MM.1S (cell line): ENCODE measurements at regions not wholly inside any gene's neighbourhood (a gene's known extent, or its start where the extent isn't known, plus 50 kb on each side); places are given as distances from the start of the nearest gene placed in this dataset.

Experiments
- DNase-seq: peaks from one replicate; pipeline ENCODE4 v3.0.0-alpha.2; 2015
- H2AFZ ChIP-seq: fragments of 300-600 bp; sonication (generic); 2 replicates; pipeline ENCODE4 v1.6.0; 2016; ENCODE audit warnings: antibody characterized with exemption, low read length
- H3F3A ChIP-seq: fragments of 300-600 bp; sonication (generic); 2 replicates; pipeline ENCODE4 v1.6.1; 2016; ENCODE audit warnings: mild to moderate bottlenecking, antibody characterized with exemption, low read length, moderate library complexity, mixed read lengths; ENCODE audit not compliant: insufficient read depth
- H3K27ac ChIP-seq: fragments of 300-600 bp; sonication (generic); 2 replicates; pipeline ENCODE4 v1.5.1; 2016; ENCODE audit warnings: mild to moderate bottlenecking, low read length
- H3K27me3 ChIP-seq: fragments of 300-600 bp; sonication (generic); replicated peaks from 2 replicates; pipeline ENCODE4 v1.6.0; 2016; ENCODE audit warnings: low read length; ENCODE audit not compliant: insufficient read depth
- H3K36me3 ChIP-seq: fragments of 300-600 bp; sonication (generic); replicated peaks from 2 replicates; pipeline ENCODE4 v1.6.1; 2016; ENCODE audit warnings: mild to moderate bottlenecking, low read length, mixed read lengths; ENCODE audit not compliant: insufficient read depth
- H3K4me1 ChIP-seq: fragments of 300-600 bp; sonication (generic); 2 replicates; pipeline ENCODE4 v1.6.1; 2016; ENCODE audit warnings: low read length, mixed read lengths
- H3K4me2 ChIP-seq: fragments of 300-600 bp; sonication (generic); 2 replicates; pipeline ENCODE4 v1.6.0; 2016; ENCODE audit warnings: low read depth, low read length
- H3K4me3 ChIP-seq: fragments of 300-600 bp; sonication (generic); 2 replicates; pipeline ENCODE4 v1.5.1; 2016; ENCODE audit warnings: low read length, mixed read lengths
- H3K79me2 ChIP-seq: fragments of 300-600 bp; sonication (generic); 2 replicates; pipeline ENCODE4 v1.6.1; 2016; ENCODE audit warnings: mixed run types, low read length, mixed read lengths
- H3K9ac ChIP-seq: fragments of 300-600 bp; sonication (generic); 2 replicates; pipeline ENCODE4 v1.6.1; 2016; ENCODE audit warnings: low read length, mixed read lengths
- H3K9me2 ChIP-seq: fragments of 300-600 bp; sonication (generic); replicated peaks from 2 replicates; pipeline ENCODE4 v1.6.1; 2016; ENCODE audit warnings: mild to moderate bottlenecking, low read length, mixed read lengths; ENCODE audit not compliant: insufficient read depth
- H3K9me3 ChIP-seq: fragments of 300-600 bp; sonication (generic); replicated peaks from 2 replicates; pipeline ENCODE4 v1.6.1; 2016; ENCODE audit warnings: mild to moderate bottlenecking, low read length, mixed read lengths; ENCODE audit not compliant: insufficient read depth
- H4K20me1 ChIP-seq: fragments of 300-600 bp; sonication (generic); 2 replicates; pipeline ENCODE4 v1.6.1; 2016; ENCODE audit warnings: mild to moderate bottlenecking, low read length, moderate library complexity, mixed read lengths; ENCODE audit not compliant: insufficient read depth
- CTCF ChIP-seq: fragments of 300-600 bp; sonication (generic); IDR thresholded peaks from 2 replicates; pipeline ENCODE4 v1.5.1; 2016; ENCODE audit warnings: antibody characterized with exemption, low read length, mixed read lengths
- EZH2 ChIP-seq: fragments of 300-600 bp; sonication (generic); optimal IDR thresholded peaks from 2 replicates; pipeline ENCODE3; 2017; ENCODE audit warnings: low read depth, mild to moderate bottlenecking, antibody characterized with exemption, low read length, mixed read lengths
- EZH2phosphoT487 ChIP-seq: fragments of 300-600 bp; sonication (generic); IDR thresholded peaks from 2 replicates; pipeline ENCODE4 v1.6.1; 2018; ENCODE audit warnings: antibody characterized with exemption, low read length

DNA sequence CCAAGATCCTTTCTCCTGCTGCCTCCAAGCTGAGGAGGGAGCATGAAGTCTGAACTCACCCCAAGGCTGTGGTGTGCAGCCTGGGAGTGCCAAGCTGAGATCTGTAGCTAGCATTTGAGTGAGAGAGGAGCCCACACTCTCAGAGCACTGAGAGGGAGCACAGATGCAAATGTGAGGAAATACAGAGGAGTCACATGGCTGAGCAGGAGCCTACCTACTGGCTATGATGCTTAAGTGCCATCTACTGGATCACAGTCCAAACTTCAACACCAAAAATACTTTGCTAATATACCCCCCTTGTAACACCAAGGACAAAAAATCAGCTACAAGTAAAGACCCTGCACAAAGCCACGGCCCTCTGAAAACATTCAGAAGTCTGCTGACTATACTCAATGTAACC lies 94.4 kb upstream of the IMPG1 start:
- no peak for TF ChIP-seq EZH2phosphoT487
- peak; percentile 57 for TF ChIP-seq CTCF
- no peak for TF ChIP-seq EZH2
- H4K20me1 ChIP-seq: no peaks in the 10 kb centered on the region
- H3K9me2 ChIP-seq: no peaks in the 10 kb centered on the region
- no peaks in the 10 kb centered on the region for H3K36me3 ChIP-seq
- DNase-seq: peak; percentile 63
- no peaks in the 10 kb centered on the region for H3K79me2 ChIP-seq
- peak overlapping the region; percentile 24; the same call in 1 of the 2 replicates for H3K4me2 ChIP-seq
- H3K4me1 ChIP-seq: peaks cover 23% of the 10 kb centered on the region
- H3K27me3 ChIP-seq: no peaks in the 10 kb centered on the region
- H3F3A ChIP-seq: no peaks in the 10 kb centered on the region
- no peaks in the 10 kb centered on the region for H3K9me3 ChIP-seq
- H2AFZ ChIP-seq: peak overlapping the region; percentile 82
- no peak overlapping the region for H3K27ac ChIP-seq
- H3K4me3 ChIP-seq: no peak overlapping the region
- no peak overlapping the region for H3K9ac ChIP-seq

DNA sequence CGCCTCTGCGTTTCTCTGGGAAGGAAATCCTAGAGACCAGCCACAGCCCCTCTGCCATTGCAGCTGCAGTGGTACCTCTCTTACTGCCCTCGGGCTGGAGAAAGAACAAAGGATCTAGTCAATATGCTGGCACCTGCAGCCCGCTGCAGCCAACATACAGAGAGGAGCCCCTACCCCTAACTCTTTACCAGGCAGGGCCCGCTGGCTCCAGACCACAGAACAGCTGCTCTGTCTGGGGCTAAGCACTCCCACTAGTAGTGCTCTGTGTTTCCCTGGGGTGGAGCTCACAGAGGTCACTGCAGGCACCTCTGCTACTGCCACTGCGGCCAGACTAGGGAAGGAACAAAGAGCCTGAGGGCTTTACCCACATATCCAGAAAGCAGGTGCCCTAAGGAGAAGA lies 93.8 kb upstream of the IMPG1 start:
- no peaks in the 10 kb centered on the region for H3K79me2 ChIP-seq
- H4K20me1 ChIP-seq: no peaks in the 10 kb centered on the region
- H3K27ac ChIP-seq: no peak overlapping the region
- TF ChIP-seq EZH2: no peak
- no peak for TF ChIP-seq EZH2phosphoT487
- TF ChIP-seq CTCF: no peak
- H2AFZ ChIP-seq: peak overlapping the region; percentile 82
- H3K9ac ChIP-seq: no peak overlapping the region
- DNase-seq: no peak
- H3K36me3 ChIP-seq: no peaks in the 10 kb centered on the region
- H3K27me3 ChIP-seq: no peaks in the 10 kb centered on the region
- peak overlapping the region; percentile 24; the same call in 1 of the 2 replicates for H3K4me2 ChIP-seq
- no peak overlapping the region for H3K4me3 ChIP-seq
- peaks cover 23% of the 10 kb centered on the region for H3K4me1 ChIP-seq
- no peaks in the 10 kb centered on the region for H3K9me3 ChIP-seq
- H3F3A ChIP-seq: no peaks in the 10 kb centered on the region
- no peaks in the 10 kb centered on the region for H3K9me2 ChIP-seq

DNA sequence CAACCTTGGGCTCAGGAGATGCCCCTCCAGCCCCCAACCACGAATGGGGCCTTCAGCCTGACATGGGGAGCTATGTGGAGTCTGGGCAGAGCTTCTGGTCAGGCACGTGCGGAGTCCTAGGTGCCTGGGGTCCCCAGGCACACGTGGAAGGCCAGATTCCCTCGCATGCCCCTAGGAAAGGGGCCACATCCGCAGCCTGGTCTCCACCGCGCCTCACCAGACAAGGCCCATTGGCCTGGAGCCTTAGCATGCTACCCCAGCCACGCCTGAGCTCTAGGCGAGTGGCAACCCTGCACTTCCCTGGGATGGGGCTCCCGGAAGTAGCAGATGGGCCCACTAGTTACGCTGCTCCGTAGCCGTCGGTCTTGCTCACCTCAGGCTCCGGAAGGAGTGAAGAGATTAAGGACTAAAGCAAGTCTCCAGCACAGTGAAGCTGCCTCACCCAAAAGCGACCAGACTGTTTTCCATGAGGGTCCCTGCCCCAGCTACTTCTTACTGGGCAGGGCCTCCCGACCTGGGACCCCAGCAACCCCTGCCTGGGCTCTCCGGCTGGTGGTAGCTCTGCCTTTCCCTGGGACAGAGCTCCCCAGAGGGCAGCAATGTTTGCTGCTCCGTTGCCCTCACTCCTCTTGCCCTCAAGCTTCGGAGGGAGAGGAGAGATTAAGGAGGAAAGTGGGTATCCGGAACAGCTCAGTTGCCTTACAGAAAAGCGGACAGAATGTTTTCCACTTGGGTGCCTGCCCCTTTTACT lies 93.2 kb upstream of the IMPG1 start:
- no peak overlapping the region for H3K9ac ChIP-seq
- no peaks in the 10 kb centered on the region; the same call in 1 of the 2 replicates for H3K9me3 ChIP-seq
- no peaks in the 10 kb centered on the region for H3K36me3 ChIP-seq

More for the DNA sequence above, 93.2 kb upstream of the IMPG1 start:
- no peak overlapping the region for H3K27ac ChIP-seq
- no peak overlapping the region for H3K4me3 ChIP-seq
- no peaks in the 10 kb centered on the region for H3K27me3 ChIP-seq
- no peaks in the 10 kb centered on the region for H3K79me2 ChIP-seq
- no peaks in the 10 kb centered on the region for H3K9me2 ChIP-seq
- no peak overlapping the region for H3K4me2 ChIP-seq
- no peak for TF ChIP-seq EZH2
- no peak for TF ChIP-seq EZH2phosphoT487
- TF ChIP-seq CTCF: no peak
- no peak overlapping the region for H2AFZ ChIP-seq
- peaks cover 23% of the 10 kb centered on the region for H3K4me1 ChIP-seq
- no peak for DNase-seq
- H4K20me1 ChIP-seq: no peaks in the 10 kb centered on the region
- H3F3A ChIP-seq: no peaks in the 10 kb centered on the region
